ACHN (cell line): ENCODE measurements at regions not wholly inside any gene's neighbourhood (a gene's known extent, or its start where the extent isn't known, plus 50 kb on each side); places are given as distances from the start of the nearest gene placed in this dataset.
A peak's percentile ranks its signal among the peaks of the same experiment; 100 is the strongest.

Experiments
- DNase-seq: peaks from one replicate; pipeline ENCODE4 v3.0.0-alpha.2; 2015
- in situ Hi-C: cut with HindIII; loops from 2 replicates; pipeline ENCODE4 v1.10.0; 2017; ENCODE audit warnings: low sequenced_read_pairs, low pct_ligation_motif_present, low pct_unique_long_range_greater_than_20kb

DNA sequence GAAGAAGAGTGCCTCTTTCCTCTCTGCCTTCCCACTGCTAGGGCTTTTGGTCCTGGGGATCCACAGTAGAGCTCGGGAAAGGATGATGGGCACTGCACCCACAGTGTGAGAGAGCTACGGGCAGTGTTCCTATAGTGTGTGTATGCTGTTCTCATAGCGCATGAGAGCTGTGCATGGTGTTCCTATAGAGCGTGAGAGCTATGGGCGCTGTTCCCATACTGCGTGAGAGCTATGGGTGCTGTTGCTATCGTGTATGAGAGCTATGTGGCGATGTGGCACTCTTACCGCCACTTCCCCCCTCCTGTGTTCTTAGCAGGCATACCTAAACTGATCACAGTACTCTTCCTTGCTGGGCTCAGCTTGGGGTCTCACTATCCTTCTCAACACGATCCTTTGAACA lies 213.5 kb downstream of the EDEM1 start:
- DNase-seq, result no peak
- in situ Hi-C loops, result no loop called here

GRCh38 chr3:5404718-5405117 lies 217.2 kb downstream of the EDEM1 start:
- no peak for DNase-seq
- in situ Hi-C loops, result no loop called here

- no peak for DNase-seq
- in situ Hi-C loops, result no loop called here
These were observed 224.3 kb downstream of the EDEM1 start for GRCh38 chr3:5411786-5412185.

DNA sequence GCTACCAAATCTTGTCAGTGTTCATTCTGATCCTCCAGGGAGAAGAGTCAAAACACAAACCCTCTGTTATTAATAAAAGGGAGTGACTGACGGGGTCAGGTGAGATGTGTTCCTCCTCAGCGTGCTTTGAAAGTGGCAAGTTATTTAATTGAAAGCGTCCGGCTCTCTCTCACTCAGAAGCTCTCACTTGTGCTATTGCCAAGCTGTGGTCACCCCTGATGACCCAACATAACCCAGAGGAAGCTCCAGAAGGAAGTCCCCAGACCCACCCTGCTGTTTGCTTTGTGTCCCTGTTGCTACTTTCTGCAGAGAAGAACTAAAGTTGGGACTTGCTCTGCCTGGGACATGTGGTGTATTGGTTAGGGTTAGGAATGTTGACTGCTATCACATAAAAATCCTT lies 235.6 kb downstream of the EDEM1 start:
- in situ Hi-C loops, result no loop called here
- DNase-seq, result no peak

DNA sequence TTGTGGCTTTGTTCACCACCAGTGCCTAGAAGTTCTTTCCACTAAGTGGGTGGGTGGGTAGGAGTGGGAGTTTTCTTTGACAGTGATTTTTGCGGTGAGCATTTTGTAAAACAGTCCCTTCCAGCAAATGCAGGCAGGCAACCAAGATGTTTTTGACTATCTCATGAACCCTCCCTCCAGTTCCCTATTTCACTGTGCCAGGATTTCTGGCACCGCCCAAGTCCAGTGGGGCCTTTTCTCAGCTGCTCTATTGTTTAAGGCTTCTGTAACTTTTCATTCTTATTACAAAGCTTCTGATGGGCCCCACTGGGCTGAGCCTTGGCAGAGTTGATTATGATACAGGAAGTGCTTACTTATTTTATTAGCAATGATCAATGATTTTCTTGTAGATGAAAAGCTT lies 236.0 kb downstream of the EDEM1 start:
- in situ Hi-C loops, result no loop called here

GRCh38 chr3:5425371-5425770 lies 237.9 kb downstream of the EDEM1 start:
- in situ Hi-C loops, result no loop called here

More for the DNA sequence above, 236.0 kb downstream of the EDEM1 start:
- no peak for DNase-seq

GRCh38 chr3:5426094-5426883 lies 238.8 kb downstream of the EDEM1 start:
- peak; percentile 53 for DNase-seq
- in situ Hi-C loops, result no loop called here

More at GRCh38 chr3:5425371-5425770, 237.9 kb downstream of the EDEM1 start:
- DNase-seq, result no peak

DNA sequence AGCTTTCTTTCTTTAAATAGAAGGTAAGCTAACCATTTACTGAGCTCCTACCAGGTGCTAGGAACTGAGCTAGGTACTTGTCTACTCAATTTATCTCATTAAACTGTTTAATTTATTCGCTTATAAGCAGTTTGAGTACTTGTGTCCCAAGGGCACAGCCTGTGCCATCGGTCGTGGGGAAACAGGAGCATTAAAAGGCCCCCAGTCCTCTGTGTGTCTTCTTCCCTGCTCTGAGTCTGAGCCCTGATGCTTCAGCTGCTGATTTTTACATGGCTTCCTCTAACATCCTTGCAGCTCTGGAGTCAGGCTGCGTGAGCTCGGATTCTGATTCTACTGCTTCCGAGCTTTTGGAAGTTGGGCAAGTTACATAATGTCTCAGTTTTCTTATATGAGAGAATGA lies 239.5 kb downstream of the EDEM1 start:
- no peak for DNase-seq
- in situ Hi-C loops, result no loop called here

DNA sequence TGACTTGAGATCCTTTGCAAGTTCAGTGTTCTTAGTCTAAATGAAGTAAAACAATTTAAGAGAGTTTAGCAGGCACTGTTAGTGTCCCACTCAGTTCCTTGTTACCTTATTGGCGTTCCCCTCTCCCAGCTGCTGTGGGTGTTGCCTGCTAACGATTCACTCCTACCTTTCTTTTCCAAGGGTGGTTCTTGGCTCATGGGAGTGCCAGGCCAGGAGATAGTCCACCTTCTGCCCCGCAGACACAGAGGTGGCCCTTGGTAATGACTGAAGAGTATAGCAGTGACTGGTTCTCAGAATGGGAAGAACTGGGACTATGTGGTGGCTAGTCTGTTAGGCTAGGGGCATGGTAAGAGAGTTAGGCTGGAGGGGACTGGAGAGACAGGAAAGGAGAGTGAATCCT lies 240.4 kb downstream of the EDEM1 start:
- no peak for DNase-seq
- in situ Hi-C loops, result no loop called here

- DNase-seq, result no peak
- in situ Hi-C loops, result no loop called here
These were observed 241.4 kb downstream of the EDEM1 start for GRCh38 chr3:5428607-5429516.

DNA sequence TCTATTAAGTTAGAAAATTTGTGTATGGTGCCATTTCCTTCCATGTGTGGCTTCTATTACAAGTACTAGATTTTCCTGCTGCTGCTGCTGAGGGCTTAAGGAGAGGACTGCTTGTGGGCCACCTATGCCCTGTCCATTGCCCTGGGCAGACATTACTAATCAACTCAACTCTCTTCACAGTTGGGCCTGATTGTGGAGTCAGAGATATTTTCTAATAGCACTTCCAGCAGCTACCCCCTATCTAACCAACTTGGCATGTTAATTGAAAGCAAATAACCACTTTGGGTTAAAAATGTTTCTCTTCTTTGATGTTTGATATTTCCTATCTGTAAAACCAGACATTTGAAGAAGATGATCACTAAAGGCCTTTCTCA lies 242.0 kb downstream of the EDEM1 start:
- no peak for DNase-seq
- in situ Hi-C loops, result no loop called here

DNA sequence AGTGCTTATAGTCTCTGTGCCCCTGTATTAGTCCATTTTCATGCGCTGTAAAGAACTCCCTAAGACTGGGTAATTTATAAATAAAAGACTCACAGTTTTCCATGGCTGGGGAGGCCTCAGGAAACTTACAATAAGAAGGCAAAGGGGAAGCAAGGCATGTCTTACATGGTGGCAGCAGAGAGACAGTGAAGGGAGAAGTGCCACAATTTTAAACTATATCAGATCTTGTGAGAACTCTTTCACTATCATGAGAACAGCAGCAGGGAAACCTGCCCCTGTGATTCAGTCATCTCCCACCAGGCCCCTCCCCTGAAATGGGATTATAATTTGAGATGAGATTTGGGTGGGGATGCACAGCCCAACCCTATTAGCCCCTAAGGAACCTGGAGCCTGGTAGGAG lies 243.2 kb downstream of the EDEM1 start:
- DNase-seq, result no peak
- in situ Hi-C loops, result no loop called here

DNA sequence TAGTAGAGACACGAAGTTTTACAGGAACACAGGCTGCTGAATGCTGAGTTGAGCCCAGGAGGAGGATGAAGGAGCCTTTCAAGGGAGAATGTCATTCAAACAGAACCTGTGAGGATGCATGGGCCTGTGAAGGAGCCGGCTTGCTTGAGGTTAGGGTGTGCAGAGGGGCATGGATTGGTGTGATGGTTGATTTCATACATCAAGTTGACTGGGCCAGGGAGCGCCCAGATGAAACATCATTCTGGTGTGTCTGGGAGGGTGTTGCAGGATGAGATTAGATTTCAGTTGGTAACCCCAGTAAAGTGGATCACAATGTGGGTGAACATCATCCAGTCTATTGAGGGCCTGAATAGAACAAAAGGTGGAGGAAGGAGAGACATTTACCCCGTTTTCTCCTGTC lies 243.6 kb downstream of the EDEM1 start:
- in situ Hi-C loops, result no loop called here
- DNase-seq, result no peak

- in situ Hi-C loops, result no loop called here
- DNase-seq, result no peak
These were observed 244.4 kb downstream of the EDEM1 start for GRCh38 chr3:5431811-5432378.

DNA sequence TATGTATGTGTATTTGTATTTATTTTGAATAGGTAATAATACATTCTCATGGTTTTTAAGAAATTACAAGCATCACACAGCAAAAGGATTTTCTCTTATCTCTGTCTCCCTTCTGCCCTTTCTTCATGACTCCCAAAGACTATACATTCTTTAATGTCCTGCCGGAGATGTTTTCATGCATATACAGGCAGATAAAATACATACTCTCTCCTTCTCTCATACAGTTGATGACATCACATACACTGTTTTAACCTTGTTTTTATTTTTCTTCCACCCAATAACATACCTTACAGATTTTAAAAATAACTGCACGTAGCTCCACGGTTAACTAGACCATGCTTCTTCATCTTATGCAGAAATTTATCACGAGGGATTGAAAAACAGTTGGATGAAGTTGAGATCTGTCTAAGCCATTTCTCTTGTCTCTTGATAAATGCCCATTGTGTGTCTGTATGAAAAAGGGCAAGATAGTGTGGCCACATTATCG lies 249.8 kb downstream of the EDEM1 start:
- in situ Hi-C loops, result no loop called here
- no peak for DNase-seq

DNA sequence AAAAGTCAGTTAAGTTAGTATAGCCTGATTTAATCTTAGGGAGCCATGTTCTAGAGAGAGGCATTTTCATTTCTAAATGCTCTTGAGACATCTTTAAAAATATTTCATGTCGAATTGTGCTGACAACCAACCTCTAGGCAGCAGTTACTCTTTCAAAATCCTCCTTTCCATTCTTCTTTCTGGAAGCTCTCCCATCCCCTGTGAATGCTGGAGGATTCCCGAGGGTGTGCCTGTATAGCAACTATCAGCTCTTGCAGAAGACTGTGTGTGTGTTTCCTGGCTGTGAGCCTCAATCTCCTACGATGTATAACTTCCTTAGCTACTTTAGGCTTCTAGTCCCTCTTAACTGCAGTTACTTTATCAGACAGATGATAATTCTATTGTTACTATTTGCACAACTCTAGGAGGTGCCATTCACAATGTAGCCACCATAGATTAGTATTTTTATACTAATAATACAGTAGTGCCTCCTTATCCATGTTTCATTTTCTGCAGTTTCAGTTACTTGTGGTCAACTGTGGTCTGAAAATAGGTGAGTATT lies 250.3 kb downstream of the EDEM1 start:
- in situ Hi-C loops, result no loop called here
- DNase-seq, result no peak

- DNase-seq, result no peak
- in situ Hi-C loops, result no loop called here
These were observed 253.9 kb downstream of the EDEM1 start for GRCh38 chr3:5441401-5441800.

- DNase-seq, result no peak
- in situ Hi-C loops, result no loop called here
These were observed 254.7 kb downstream of the EDEM1 start for GRCh38 chr3:5442106-5442785.

DNA sequence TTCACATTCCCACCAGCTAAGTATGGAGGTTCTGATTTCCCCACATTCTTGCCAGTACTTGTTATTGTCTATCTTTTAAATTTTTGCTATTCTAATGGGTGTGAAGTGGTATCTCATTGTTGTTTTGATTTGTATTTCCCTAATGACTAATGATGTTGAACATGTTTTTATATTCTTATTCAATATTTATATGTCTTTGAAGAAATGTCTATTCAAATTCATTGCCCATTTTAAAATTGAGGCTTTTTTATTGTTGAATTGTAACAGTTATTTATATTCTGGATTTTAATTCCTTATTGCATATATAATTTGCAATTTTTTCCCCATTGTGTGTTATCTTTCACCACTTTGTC lies 255.3 kb downstream of the EDEM1 start:
- no peak for DNase-seq
- in situ Hi-C loops, result no loop called here
